ENCODE measurements at regions not wholly inside any gene's neighbourhood (a gene's known extent, or its start where the extent isn't known, plus 50 kb on each side); places are given as distances from the start of the nearest gene placed in this dataset.

DNA sequence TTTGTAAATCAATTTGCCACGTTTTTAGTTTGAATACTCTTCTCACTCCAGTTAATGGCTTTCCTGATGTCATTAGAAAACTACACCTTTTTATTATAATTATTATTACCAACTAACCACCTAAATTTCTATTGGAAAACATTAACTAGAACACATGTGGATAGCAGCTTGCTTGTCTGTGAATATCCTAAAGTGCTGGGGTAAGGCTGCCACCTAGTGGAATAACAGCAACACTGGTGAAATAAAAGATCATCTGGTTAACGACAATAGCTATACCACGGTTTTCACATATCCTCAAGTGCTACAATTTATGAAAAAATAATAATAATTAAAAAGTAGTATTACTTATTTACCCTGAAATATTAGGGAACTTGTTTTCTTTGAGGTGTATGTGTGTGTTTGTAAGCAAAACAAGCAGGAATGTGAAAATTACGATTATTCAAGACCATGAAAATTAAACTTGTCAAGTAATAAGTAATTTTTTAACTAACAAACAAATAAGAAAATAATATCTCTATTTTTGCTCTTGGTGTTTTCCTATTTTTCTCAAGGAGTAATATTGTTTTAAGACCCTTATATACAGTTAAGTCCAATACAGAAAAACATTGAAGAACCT, 130.1 kb upstream of the TECRL start (continued):
- TF ChIP-seq RAD21 (IDR thresholded peaks at IDR 0.05 in 1 of 2, conservative IDR thresholded peaks at IDR 0.05 in 1 of 2; ENCODE audit: low read depth in 2 of 2, low read length in 2 of 2), result peak; percentile 94
- TF ChIP-seq BCL11A (IDR thresholded peaks at IDR 0.05; ENCODE audit: low read depth in 2 of 2, low read length in 2 of 2), result no peak
